SKM-1 treated with dmso at 0.1 percent for 144 hours (cell line): ENCODE measurements at regions not wholly inside any gene's neighbourhood (a gene's known extent, or its start where the extent isn't known, plus 50 kb on each side); places are given as distances from the start of the nearest gene placed in this dataset.

Experiments
- DNase-seq: peaks from one replicate; lab custom pipeline; 2025; ENCODE audit not compliant: unreplicated experiment; lab: John Stamatoyannopoulos, UW

- no peak for DNase-seq
Observed at GRCh38 chr3:68060910-68061309, 406.5 kb upstream of the SUCLG2 start.

DNA sequence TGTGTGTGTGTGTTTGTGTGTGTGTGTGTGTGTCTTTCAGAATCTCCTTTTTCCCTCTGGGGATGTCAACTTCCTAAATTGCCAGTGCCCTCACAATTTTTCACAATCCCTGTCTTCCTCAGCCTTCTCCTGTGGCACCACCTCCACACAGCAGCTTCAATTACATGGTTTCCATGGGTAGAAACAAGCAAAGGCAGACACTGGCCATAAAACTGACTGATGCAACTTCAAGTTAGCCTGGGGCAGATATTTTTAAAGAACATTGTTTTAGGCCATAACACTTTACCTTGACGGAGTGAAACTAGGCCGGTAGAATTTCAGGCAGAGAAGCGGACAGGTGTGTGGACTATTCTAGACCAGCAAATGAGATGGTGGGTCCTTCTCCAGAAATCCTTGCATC is 405.8 kb upstream of the SUCLG2 start:
- DNase-seq, result no peak

DNA sequence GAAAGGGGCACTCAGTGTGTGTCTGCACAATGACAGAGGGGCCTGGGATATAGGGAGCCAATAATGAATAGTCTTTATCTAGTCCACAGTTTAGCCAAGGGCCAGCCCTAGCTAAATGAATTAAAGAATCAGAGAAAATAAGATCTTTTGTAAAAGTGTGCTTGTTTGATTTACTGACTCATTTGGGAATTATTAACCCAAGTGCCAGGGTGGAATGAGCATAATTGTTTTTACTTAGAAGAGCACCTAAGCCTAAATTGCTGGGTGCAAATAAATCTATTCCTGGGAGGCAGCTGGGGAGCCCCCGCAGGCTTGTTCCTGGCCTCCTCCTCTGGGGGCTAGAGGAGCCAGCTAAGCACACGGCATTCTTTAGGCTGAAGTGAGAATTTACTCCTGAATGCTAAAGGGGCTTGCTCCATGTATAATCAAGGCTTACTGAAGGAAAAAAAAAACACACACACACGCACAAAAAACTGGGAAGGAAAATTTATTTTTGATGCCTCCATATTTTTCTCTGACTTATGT is 405.3 kb upstream of the SUCLG2 start:
- no peak for DNase-seq

DNA sequence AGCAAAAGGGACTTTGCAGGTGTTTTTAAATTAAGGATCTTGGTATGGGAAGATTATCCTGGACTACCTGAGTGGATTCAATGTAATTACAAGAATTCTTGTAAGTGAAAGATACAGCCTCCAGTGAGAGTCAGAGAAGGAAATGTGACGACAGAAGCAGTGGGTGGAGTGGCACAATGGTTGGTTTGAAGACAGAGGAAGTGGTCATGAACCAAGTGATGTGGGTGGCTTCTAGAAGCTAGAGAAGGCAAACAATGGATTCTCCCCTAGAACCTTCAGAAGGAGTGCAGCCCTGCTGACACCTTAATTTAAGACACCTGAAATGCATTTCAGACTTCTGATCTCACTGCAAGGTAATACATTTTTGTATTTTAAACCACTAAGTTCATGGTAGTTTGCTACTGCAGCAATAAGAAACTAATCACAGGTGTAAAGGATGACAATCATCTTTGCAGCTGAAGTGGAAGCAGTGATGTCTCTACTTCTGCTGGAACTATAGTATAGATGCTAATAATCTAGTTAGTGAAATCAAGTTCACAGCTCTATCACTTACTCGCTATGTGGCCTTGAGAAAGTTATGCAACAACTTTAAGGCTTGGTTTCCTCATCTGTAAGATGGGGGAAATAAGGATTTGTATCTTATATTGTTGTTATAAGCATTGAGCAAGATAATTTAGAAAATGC is 403.4 kb upstream of the SUCLG2 start:
- DNase-seq, result peak; percentile 22

GRCh38 chr3:68056556-68056955 is 402.1 kb upstream of the SUCLG2 start:
- no peak for DNase-seq

DNA sequence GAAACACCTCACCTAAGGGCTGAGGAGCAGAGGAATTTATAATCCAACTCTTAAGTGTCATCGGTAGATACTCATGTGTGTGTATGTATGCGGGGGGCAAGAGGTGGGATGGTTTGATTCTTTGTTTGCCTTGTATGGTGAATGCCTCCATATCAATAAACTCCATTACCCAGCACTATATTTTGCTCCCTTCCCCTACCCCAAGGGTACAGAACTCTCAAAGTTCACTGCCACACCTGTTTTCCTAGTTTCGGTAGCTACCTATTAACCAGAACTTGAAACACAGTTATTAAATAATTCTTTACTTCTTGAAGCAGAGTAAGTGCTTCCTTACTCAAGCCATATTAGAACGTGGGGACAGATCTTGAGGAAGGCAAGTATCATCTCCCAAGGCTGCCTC is 400.8 kb upstream of the SUCLG2 start:
- no peak for DNase-seq

DNA sequence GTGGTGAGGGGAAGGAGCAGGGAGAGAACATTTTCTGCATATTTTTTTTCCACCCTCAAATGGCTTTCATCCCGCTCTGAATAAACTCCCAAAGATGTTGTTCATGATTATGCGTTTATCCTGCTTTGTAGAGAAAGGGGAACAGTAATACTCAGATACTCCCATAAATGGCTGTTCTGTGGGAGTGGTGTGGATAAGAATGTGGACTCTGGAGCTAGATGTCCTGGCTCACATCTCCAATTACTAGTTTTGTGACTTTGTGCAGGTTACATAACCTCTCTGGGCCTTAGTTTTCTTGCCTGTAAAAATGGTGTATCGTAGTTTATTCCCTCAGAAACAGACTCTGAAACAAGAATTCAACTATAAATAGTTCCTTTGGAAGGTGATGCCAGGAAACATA is 395.4 kb upstream of the SUCLG2 start:
- no peak for DNase-seq

DNA sequence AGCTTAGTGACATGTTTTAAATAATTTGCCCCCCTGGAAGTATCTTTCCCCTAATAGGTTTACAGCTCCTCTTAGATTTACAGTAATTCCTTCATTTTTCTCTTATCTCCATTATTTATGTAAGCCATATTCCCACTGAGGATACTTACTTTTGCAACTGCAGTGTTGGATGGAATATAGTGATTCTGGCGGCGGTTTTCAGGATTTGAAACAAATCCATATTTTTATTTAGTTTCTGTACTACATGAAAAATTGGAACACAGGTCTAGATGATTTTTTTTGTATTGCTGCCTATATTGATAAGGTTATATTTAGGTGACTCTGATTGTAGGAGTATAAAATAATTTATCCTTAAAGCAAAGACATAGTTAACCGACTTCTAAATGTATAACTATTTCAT is 391.6 kb upstream of the SUCLG2 start:
- DNase-seq, result no peak

GRCh38 chr3:68033867-68034266 is 379.5 kb upstream of the SUCLG2 start:
- no peak for DNase-seq

DNA sequence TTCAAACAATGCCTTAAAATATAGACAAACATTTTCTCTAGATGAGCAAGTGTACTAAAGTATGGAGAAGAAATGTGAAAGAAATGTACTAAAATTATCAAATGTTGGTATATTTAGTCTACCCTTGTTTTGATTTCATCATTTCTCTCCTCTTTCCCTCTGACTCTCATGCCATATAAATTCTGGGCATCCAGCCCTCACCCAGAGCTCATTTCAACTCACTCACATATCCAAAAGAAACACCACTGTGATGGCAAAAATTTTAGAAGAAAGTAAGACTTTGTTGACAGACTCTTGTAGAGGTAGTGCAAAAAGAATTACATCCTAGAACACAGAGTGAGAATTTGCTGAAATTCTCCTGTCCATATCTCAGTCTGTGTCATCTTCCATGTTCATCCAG is 377.8 kb upstream of the SUCLG2 start:
- DNase-seq, result no peak

DNA sequence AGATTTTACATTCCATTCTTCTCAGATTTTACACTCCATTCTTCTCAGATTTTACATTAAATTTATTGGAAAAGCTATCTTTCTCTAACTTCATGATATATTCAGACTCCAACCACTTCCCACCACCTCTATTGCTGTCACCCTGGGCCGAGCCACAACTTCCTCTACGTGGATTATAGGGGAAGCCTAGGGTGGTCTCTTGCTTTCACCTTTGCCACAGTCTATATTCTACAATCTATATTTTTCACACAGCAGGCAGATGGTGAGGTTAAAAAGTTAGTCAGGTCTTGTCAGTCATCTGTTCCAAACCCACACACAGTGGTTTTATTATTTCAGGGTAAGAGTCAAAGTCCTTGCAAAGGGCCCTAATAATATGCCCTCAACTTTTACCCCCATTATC is 370.8 kb upstream of the SUCLG2 start:
- no peak for DNase-seq

DNA sequence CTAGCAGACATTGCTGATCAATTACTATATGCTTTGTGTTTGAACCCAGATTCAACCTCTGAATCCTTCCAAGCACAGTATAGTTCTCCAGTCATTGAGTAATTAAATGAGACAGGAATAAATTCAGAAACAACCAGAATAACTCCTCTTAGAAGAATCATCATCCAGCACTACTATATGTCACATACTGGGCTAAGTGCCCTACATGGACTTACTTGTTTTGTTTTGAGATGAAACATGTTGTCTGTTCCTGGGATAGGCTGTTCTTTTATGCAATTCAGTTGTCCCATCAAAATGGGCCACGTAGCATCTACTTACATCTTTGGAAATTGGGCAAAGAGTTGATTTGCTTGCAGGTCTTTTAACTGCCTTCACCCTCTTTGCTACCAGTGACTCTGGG is 365.5 kb upstream of the SUCLG2 start:
- DNase-seq, result no peak

DNA sequence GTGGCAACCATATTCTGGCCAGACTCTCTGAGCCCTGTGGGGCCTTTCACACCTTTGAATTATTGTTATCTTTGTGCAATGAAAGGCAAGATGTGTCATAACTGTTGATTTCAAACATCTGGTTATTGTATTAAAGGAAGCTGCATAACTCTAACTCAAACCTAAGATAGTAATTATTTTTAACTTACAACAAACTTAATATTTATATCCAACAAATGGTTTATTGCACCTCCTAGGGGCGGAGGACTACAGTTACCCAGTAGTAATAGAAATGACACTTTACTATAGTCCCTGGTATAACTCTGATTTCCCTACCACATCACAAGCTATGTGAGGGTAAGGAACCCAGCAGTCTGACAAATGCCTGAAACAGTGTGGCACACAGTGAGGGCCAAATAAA is 363.9 kb upstream of the SUCLG2 start:
- DNase-seq, result no peak

GRCh38 chr3:68017069-68017468 is 362.7 kb upstream of the SUCLG2 start:
- no peak for DNase-seq

DNA sequence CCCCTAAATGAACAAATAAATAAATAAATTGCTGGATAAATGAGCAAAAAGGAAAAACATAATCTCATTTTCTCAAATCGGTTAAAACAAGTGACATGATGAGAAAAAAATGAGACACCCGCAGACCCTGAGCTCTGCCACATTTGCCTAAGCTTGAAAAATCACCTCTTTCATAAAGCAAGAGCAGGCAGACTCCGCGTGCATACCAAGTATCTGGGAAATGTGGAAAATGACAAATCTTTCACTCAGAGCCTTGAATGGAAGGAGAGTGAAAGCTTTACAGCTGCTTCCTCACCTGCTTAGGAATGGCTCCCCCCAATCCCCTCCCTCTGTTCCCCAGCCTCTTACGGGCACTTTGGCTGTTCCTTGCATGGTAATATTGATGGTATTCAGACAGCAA is 355.5 kb upstream of the SUCLG2 start:
- DNase-seq, result no peak

- no peak for DNase-seq
Observed at GRCh38 chr3:68007621-68008226, 353.3 kb upstream of the SUCLG2 start.

DNA sequence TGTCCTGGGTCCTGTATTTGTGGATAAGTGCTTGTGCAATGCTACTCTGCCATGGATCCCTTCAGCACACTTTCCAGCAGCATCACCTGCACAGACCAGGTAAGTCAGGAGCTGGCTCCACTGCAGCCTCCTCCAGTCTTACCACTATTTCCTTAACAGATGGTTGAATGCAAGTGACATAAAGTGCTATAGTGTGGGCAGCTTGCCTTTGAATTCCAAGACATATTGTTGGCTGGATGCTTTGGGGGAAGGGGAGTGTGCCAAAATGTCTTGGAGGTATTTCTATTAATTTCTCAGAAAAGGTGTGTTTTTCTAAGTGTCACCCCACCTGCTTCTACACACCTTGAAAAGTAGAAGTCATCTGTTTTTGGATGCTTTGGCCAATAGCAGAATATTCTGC is 352.2 kb upstream of the SUCLG2 start:
- DNase-seq, result no peak

GRCh38 chr3:68004091-68004490 is 349.7 kb upstream of the SUCLG2 start:
- no peak for DNase-seq

- DNase-seq, result no peak
Observed at GRCh38 chr3:67998281-67998680, 343.9 kb upstream of the SUCLG2 start.

GRCh38 chr3:67995206-67995605 is 340.8 kb upstream of the SUCLG2 start:
- DNase-seq, result no peak

GRCh38 chr3:67986706-67987105 is 332.3 kb upstream of the SUCLG2 start:
- DNase-seq, result no peak

GRCh38 chr3:67983166-67983565 is 328.8 kb upstream of the SUCLG2 start:
- DNase-seq, result no peak

- DNase-seq, result no peak
Observed at GRCh38 chr3:67981077-67981476, 326.7 kb upstream of the SUCLG2 start.
